ENCODE measurements at regions not wholly inside any gene's neighbourhood (a gene's known extent, or its start where the extent isn't known, plus 50 kb on each side); places are given as distances from the start of the nearest gene placed in this dataset.
A peak's percentile ranks its signal among the peaks of the same experiment; 100 is the strongest.

GRCh38 chr4:111636961-111637585, 508.2 kb upstream of the FAM241A start:
- Histone ChIP-seq H3K27me3 (no peaks in the 10 kb centered on the region), H3K4me3 (no peak overlapping the region), H3K27ac (no peak overlapping the region), H3K4me1 (peaks cover 0 to 6% (median 2%) of the 10 kb centered on the region in 4 donors), H3K9me3 (no peaks in the 10 kb centered on the region), H3K36me3 (no peaks in the 10 kb centered on the region)
- DNase-seq, result no peak
- TF ChIP-seq, protein P1, sequence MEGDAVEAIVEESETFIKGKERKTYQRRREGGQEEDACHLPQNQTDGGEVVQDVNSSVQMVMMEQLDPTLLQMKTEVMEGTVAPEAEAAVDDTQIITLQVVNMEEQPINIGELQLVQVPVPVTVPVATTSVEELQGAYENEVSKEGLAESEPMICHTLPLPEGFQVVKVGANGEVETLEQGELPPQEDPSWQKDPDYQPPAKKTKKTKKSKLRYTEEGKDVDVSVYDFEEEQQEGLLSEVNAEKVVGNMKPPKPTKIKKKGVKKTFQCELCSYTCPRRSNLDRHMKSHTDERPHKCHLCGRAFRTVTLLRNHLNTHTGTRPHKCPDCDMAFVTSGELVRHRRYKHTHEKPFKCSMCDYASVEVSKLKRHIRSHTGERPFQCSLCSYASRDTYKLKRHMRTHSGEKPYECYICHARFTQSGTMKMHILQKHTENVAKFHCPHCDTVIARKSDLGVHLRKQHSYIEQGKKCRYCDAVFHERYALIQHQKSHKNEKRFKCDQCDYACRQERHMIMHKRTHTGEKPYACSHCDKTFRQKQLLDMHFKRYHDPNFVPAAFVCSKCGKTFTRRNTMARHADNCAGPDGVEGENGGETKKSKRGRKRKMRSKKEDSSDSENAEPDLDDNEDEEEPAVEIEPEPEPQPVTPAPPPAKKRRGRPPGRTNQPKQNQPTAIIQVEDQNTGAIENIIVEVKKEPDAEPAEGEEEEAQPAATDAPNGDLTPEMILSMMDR (IDR thresholded peaks at IDR 0.05), result no peak
- peak in 3 of 4 donors; percentile 21 to 69 (median 42) for ATAC-seq
- 3% methylated on average over 2 of the region's 2 CpGs for WGBS (ENCODE audit: insufficient coverage, low coverage, low lambda C conversion rate, missing lambda C conversion rate)
- intact Hi-C loops (cut with DNase I), result no loop called here

GRCh38 chr4:111639120-111639690, 506.0 kb upstream of the FAM241A start:
- no peak overlapping the region for H3K4me3 ChIP-seq
- H3K36me3 ChIP-seq, result no peaks in the 10 kb centered on the region
- DNase-seq, result no peak
- H3K9me3 ChIP-seq, result no peaks in the 10 kb centered on the region
- no peak overlapping the region for H3K27ac ChIP-seq
- no peaks in the 10 kb centered on the region for H3K27me3 ChIP-seq
- WGBS (ENCODE audit: insufficient coverage, low coverage, low lambda C conversion rate, missing lambda C conversion rate), result 47% methylated on average over 3 of the region's 3 CpGs
- intact Hi-C loops (cut with DNase I), result no loop called here
- no peak for ATAC-seq
- H3K4me1 ChIP-seq, result peaks cover 0 to 10% (median 2%) of the 10 kb centered on the region in 4 donors
- TF ChIP-seq POLR2A (IDR thresholded peaks at IDR 0.05), result no peak
- TF ChIP-seq, protein P1 (IDR thresholded peaks at IDR 0.05), result no peak

- Histone ChIP-seq H3K9me3 (no peaks in the 10 kb centered on the region), H3K4me3 (no peak overlapping the region), H3K36me3 (no peaks in the 10 kb centered on the region), H3K27me3 (no peaks in the 10 kb centered on the region), H3K4me1 (peaks cover 0 to 10% (median 2%) of the 10 kb centered on the region in 4 donors), H3K27ac (no peak overlapping the region)
- no peak for TF ChIP-seq POLR2A (IDR thresholded peaks at IDR 0.05)
- TF ChIP-seq, protein P1 (IDR thresholded peaks at IDR 0.05), result no peak
- WGBS (ENCODE audit: insufficient coverage, low coverage, low lambda C conversion rate, missing lambda C conversion rate), result 41% methylated on average over 6 of the region's 6 CpGs
- intact Hi-C loops (cut with DNase I), result no loop called here
- DNase-seq, result no peak
- no peak for ATAC-seq
Measured at GRCh38 chr4:111639876-111640275, 505.4 kb upstream of the FAM241A start.

GRCh38 chr4:111641813-111642579, 503.3 kb upstream of the FAM241A start:
- intact Hi-C loops (cut with DNase I), result no loop called here
- H3K27me3 ChIP-seq, result no peaks in the 10 kb centered on the region
- H3K4me1 ChIP-seq, result peaks cover 0 to 10% (median 2%) of the 10 kb centered on the region in 4 donors
- H3K4me3 ChIP-seq, result no peak overlapping the region
- H3K36me3 ChIP-seq, result no peaks in the 10 kb centered on the region
- TF ChIP-seq, protein P1 (IDR thresholded peaks at IDR 0.05), result peak; percentile 71 to 93 (median 84)
- TF ChIP-seq POLR2A (IDR thresholded peaks at IDR 0.05), result no peak
- peak in 2 of 3 donors; percentile 32 to 67 for DNase-seq
- no peaks in the 10 kb centered on the region for H3K9me3 ChIP-seq
- H3K27ac ChIP-seq, result no peak overlapping the region
- WGBS (ENCODE audit: insufficient coverage, low coverage, low lambda C conversion rate, missing lambda C conversion rate), result 20% methylated on average over 9 of the region's 9 CpGs
- ATAC-seq, result peak; percentile 100

Data from right lobe of liver (tissue), 6 donors.